Right lobe of liver (tissue), 4 donors: ENCODE measurements at regions not wholly inside any gene's neighbourhood (a gene's known extent, or its start where the extent isn't known, plus 50 kb on each side); places are given as distances from the start of the nearest gene placed in this dataset.

ENCODE experiments used
- CTCF ChIP-seq, 4 donors: fragments of 200-600 bp in 3 of 4; fragments of 450-650 bp in 1 of 4; IDR thresholded peaks; one replicate each; pipeline versions ENCODE4 v1.5.1 to v1.8.0; 2016 to 2022; ENCODE audit warnings: antibody characterized with exemption in 4 of 4, mild to moderate bottlenecking in 2 of 4
- POLR2A ChIP-seq: fragments of 450-650 bp; IDR thresholded peaks from one replicate; pipeline ENCODE4 v1.6.1; 2017; ENCODE audit warnings: antibody characterized with exemption, mild to moderate bottlenecking
- donor health status: DM: no; HTN: no; CAD: no.
- donor health status: DM: no; HTN: no; CAD: no.
- donor health status: DM: no; HTN: yes; CAD: no.

GRCh38 chr6:160930547-160931377, 60.8 kb upstream of the MAP3K4 start:
- TF ChIP-seq CTCF (IDR thresholded peaks at IDR 0.05) (peak; percentile 82 to 91 (median 86)), POLR2A (no peak)
